ENCODE measurements at regions not wholly inside any gene's neighbourhood (a gene's known extent, or its start where the extent isn't known, plus 50 kb on each side); places are given as distances from the start of the nearest gene placed in this dataset.

DNA sequence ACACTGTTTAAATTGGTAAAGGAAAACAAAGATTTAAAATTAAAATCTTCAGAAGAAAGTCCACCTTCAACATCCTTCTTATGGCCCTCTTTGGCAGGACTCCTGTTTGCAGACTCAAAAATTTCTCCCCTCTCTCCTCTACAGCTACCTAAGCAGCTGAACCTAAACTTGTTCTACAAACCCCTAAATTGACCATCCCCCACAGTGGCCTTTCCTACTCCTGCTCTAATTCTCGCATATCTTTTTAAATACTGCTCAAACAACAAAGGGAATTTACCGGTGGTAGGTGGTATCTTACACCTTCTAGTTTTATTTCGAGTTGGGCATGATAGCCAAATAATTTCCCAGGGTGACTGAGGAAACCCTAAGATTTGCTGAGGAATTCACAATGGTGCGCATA lies 53.5 kb upstream of the PDC start:
- TF ChIP-seq, protein P1, sequence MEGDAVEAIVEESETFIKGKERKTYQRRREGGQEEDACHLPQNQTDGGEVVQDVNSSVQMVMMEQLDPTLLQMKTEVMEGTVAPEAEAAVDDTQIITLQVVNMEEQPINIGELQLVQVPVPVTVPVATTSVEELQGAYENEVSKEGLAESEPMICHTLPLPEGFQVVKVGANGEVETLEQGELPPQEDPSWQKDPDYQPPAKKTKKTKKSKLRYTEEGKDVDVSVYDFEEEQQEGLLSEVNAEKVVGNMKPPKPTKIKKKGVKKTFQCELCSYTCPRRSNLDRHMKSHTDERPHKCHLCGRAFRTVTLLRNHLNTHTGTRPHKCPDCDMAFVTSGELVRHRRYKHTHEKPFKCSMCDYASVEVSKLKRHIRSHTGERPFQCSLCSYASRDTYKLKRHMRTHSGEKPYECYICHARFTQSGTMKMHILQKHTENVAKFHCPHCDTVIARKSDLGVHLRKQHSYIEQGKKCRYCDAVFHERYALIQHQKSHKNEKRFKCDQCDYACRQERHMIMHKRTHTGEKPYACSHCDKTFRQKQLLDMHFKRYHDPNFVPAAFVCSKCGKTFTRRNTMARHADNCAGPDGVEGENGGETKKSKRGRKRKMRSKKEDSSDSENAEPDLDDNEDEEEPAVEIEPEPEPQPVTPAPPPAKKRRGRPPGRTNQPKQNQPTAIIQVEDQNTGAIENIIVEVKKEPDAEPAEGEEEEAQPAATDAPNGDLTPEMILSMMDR (IDR thresholded peaks at IDR 0.05), result no peak
- TF ChIP-seq POLR2A (IDR thresholded peaks at IDR 0.05), result no peak
- no peak for TF ChIP-seq POLR2AphosphoS5 (IDR thresholded peaks at IDR 0.05)

Measured in upper lobe of left lung (tissue), 4 donors.